NCI-H146 (cell line): ENCODE measurements at regions not wholly inside any gene's neighbourhood (a gene's known extent, or its start where the extent isn't known, plus 50 kb on each side); places are given as distances from the start of the nearest gene placed in this dataset.

ENCODE experiments used
- DNase-seq: peaks from one replicate; lab custom pipeline; 2025; lab: John Stamatoyannopoulos, UW

DNA sequence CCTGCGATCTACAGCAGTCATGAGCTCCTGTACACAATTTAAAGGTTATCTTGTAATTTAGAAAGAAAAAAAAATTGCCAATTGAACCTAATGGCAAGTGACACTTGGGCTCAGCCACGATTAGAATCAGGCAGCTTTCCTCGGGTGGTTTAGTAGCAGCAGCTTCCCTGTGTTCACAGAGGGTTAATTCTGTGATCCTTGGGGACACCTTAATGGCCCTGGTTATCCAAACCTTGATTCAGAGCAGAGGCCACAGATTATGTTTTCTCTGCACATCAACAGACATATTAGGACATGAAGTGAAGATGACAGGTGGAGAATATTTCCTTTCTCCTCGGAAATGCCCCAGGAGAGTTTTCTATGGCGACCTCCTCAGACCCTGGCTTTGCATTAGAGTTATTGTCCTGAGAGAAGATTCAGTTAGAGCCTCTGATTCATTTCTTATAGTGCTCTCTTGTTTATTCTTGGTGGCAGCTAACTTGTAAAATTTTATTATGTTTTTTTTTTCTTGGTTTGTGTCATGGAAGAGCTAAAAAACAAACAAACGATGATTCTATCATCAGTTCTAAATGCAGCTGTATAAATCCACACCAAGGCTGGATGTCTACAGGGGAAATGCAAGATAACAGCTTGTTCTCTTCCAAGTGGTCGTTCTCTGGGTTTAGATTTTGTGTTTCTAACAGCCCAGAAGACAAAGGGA, 351.2 kb upstream of the DYNLRB2 start:
- no peak for DNase-seq

DNA sequence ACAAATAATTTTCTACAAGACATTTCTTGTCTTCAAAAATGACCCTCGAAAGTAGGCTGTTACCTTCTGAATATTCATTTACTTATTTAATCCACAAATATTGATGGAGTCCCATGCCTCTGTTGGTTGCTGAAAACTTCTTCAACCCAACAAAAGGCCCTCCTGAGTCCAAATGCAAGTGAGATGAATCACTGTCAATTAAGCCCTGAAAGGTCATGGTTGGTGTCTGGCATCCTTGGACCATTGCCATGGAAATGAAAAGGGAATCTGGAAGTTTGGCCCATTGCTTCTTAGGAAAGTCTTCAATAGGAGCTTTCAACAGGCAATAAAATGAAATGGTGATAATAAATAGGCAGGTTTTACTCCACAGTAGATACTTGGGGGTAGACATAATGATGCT, 364.7 kb upstream of the DYNLRB2 start:
- no peak for DNase-seq

DNA sequence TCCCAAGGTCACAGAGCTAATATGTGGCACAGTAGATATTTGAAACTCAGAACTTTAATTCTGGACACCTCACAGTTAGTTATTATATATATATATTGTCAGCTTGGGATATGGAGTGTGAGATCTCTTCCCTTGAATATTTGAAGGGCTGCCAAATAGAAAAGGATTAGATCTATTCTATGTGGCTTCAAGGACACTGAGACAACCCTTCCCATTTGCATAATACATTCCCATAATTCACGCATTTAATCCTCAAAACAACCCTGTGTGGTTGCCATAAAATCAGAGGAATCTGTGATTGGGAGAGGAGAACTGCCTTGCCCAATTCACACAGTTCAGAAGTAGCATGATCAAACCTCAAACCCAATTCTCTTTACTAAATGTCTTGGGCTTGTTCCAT, 365.8 kb upstream of the DYNLRB2 start:
- no peak for DNase-seq

DNA sequence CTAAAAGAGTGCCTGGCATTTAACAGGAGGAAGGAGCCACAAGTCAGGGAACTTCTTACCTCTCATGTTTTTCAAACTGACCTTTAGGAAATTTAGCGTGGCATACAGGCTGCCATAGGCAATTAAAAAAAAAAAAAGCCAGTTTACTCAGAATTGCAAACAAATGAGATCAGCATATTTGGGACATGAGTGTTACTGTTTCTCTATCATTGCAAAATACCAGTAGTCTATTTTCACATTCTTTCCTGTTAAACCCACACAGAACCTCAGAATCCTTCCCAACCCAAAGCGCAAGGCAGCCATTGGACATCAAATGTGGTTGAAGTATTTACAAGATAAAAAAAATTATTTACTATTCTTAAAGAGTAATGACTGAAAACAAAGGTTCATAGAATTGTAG, 366.4 kb upstream of the DYNLRB2 start:
- no peak for DNase-seq

DNA sequence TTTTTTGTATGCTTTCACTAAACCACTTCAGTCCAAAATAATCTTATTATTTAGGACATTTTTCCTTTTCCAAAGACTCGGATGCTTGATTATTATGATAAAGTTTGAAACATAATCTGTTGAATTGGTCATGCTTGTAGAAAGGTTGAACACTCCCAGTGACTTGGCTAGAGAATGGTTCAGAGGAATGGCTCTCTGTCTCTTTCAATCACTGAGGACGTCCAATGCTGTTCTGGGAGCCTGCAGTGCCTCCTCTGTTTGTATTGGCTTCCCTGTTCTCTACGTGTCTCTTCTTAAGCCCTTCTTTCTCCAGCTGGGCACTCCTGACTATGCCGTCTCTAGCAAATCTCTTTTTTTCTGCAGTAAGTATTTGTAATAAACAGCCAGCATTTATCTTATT, 369.0 kb upstream of the DYNLRB2 start:
- DNase-seq = no peak

DNA sequence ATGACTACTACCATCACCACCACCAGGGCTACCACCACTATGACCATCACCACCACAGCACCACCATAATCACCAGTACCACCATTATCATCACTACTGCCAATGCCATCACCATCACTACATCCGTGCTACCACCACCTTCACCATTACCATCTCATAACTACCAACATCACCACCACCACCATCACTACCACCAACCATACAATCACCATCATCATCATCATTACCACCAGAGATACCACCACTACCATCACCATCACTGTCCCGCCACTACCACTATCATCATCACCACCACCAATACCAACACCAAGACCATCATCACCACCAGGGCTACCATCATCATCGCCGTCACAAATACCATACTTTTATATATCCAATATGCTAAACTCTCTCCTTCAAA, 369.6 kb upstream of the DYNLRB2 start:
- no peak for DNase-seq

DNA sequence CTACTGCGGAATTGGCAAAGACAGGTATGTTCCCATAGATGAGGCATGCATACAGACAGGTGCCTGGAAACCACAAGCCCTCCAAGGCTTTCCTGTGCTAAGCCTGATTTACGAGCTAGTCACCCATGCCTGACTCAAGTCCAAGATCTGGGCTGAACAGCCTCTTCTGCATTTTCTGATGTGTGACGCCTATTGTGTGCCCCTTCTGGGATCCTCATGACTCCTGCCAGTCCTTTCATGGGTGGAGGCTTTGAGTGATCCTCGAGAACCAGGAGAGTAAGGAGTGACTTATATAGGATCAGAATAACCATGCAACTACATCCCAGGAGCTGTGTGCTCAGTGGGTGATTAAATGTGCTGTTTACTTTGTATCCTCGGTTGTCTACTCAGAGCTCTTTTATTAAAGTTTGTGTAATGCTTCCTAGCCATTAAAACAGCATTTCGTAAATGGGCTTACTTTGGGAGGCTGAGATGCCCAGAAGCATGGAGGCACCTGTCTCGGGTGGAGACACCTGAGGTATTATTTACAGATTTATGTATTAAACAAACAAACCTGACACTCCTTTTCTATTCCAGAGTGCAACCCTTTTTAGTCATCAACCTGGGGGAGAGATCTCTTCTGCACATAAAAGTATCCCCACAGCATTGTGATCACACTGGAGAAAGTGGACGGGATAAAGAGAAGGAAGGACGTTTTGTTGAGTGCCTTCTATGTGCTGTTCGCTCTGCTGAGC, 373.0 kb upstream of the DYNLRB2 start:
- DNase-seq = no peak

DNA sequence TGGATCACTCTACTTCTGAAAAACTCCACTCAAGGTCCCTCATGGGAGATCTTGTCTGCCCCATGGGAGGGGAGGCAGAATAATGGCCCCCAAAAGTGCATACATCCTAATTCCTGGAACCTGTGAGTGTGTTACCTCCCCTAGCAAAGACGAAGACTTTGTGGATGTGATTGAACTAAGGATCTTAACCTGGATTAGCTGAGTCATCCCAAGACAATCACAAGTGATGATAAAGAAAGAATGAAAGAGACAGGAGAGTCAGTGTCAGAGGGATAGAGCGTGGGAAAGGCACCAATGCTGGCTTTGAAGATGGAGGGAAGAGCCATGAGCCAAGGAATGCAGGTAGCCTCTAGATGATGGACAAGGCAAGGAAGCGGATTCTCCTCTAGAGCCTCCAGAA, 374.7 kb upstream of the DYNLRB2 start:
- no peak for DNase-seq

DNA sequence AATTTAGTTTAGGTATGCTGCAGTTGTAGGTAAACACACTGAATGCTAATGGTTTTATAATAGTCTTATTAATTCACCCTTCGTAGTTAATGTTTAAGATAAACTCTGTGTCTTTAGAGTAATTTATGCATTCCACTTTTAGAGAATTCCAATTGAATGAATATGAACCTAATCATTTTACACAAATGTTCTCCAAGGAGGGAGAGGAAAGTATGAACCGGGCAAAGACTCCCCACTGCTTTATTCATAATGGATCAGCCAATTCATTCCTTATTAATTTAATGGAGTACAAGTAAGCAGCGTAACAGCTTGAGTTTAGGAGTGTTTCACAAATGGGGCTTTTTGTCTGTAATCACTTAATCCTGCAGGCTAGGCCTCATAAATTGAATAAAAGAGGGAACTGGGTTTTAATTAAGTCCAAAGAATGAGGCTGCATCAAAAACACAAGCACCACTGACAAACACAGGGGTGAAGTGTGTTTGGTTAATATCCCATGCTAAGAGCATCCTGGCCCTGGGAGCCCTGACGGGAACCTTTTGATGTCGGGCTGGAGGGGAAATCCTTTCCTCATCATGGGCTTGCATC, 375.7 kb upstream of the DYNLRB2 start:
- DNase-seq = no peak

DNA sequence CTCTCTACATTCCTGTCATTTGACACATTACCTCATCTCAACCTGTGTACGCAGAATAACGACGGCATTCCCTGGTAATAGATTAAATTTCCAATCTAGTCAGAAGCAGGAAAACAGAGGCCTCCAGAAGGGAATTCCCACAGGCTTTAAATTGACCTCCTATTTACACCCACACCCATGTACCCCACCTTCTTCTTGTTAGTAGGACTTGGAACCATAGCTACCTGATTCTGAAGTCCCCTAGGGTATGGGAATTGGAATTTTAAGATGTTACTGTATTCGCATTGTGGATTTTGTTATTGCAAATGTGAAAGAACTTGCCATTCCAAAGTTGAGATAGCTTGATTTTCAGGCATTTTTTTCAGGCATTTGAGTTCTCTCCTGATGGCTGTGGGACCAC, 377.5 kb upstream of the DYNLRB2 start:
- no peak for DNase-seq

DNA sequence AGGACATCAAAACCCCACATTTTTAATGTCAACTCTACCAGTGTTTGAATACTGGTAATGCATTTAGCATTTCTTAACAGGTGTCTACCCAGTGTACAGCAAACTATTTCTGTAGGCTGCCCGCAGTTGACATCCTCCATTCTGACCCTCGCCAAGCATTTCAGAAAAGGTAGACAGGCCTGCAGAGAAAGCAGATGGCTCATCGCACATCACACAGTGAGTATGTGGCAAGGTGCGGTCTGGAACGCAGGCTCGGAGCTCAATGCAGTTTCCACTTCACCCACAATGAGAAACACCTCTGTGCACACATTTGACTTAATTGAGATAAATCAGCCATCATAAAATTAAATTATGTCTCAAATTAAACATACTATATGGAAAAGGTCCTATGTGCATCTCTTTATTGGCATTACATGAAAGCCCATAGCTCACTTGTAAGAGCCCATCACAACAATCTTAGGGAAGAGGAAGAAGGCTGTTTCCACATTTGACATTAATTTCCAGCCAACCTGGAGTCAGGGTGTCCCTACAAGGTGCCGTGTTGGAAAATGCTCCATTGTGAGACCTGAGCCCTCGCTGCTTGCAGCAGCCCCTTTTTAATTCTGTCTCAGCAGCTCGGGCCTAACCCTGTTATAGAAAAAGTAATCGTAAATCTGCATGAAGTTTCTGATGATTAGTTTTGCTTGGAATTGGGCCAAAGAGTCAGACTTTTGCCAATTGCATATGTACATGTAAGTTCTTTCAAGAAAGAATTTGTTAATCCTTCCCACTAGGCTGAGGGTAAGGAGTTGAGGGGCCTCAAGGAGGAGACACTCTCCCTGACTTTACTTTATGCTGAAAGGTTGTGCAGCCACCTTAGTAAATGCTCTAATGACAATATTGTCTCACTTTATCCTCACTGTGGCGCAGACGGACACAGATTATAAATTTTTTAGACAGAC, 378.7 kb upstream of the DYNLRB2 start:
- no peak for DNase-seq

DNA sequence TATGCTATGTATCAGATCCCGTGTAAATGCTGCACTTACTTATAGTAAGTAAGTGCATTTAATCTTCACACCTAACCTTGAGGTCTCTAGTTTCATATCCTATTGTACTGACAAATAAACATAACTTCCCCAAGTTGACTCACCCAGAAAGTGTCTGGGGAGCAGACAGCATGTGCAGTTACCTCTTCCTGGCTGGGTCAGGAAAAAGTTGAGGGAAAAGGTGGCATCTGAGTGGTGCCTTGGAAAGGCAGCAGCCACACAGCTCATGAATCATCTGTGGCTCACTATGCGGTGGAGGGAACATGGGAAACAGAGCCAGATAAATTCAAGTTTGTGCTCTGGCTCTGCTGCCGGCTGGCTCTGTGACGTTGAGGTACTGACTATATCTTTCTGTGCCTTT, 382.0 kb upstream of the DYNLRB2 start:
- DNase-seq = no peak

DNA sequence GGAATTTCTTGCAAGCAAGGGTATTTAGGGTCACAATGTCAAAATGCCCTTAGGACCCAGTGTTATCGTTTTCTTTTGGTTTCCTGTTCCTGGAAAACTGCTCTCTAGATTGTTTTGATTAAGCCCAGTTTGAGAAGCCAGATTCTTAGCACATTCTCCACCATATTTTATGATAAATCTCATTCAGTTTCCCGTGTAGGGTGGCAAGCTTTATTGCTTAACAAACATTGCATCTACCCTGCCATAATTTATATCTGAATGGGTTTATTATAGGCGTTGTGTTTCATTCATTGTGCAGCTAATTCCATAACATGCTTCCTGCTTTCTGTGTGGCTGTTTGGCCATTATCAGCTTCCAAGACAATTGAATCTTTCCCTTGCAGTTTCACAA, 389.1 kb upstream of the DYNLRB2 start:
- DNase-seq = no peak

DNA sequence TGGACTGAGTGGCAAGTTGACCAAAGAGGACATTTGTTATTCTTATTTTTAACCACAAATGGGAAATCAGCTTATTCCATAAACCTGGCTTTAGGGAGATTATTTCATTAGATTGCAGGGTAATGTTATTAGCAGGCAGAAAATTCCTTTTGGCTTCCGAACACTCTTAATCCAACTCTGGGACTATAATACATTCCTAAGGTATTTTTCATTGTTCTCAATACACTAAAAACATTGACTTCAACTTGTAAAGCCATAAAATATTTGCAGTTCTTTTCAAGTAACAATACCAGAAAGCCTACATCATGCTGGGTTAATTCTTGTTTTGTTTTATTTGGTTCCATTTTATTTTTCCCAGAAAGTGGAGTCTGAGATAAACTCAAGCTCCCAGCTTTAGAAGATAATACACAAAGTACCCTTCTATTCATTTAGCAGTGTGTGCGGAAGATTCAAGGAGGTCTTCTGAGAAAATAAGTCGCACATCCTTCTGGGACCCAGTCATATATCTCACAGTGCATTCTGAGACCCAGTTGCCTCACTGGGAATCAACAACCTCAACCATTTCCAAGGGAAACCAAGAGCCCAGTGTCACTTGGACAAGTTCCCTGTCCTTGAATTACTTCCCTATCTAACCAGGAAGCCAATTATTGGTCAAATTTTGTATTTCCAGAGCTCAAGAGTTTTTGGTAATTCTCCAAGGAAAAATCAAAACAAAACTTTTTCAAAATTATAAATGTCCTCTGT, 389.6 kb upstream of the DYNLRB2 start:
- DNase-seq = no peak

DNA sequence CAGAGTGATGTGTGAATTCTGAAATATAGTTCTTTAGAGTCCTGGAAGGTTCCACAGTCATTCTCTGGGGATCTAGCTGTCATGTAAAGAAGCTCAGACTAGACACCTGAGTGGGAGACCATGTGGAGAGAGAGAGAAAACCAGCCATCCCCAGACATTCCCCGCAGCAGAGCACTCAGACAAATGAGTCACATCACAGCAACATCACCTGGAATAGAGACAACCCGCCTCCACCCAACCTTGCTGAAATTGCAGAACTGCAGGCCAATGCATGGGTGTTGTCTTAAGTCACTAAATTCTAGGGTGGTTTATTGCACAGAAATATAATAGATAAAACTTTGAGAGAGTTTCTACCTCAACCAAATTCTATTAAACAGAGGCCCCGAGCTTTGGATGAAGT, 392.0 kb upstream of the DYNLRB2 start:
- no peak for DNase-seq

DNA sequence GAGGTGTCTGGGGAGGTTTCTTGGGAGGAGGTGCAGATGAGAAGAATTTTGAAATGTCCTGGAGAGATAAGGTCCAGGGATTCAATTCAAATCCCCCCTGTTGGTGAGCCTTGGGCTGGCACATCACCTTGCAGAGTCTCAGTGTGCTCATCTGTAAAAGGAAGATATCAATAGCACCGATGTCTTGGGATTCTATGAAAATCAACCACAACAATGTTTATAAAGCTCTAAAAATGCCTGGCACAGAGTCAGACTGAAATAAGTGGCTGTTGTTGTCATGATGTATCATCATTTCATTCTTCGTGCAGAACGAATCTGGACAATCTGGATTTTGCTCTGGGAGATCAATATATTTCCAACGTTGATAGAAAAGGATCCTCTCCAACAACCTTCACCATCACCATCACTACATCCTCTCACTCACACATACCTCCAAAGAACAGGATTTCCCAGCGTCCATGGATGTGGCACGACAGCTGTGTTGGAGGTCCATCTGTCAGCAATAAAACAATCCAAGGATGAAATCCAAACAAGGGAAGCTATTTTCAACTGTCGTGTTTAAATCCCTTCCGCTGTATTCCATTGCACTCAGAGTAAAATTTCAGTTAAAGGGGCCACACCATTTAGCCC, 393.7 kb upstream of the DYNLRB2 start:
- DNase-seq = no peak

DNA sequence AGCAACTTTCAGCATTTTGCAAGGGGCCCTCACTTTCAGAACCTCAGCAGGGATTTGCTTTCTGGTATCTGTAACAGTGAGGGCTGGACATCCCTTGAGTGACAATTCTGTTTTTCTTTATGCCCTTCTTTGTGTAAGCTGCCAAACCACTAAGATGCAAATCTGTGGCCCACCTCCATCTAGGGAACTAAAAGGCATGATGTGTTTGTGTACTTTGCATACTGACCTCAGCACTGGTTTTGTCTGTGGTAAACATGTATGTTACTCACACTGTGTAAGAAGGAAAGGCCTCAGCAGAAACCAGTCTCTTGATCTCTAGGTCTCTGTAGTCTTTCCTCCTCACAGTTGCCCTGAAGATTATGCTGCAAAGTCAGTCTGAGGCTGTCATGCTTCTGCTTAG, 396.6 kb upstream of the DYNLRB2 start:
- DNase-seq = no peak

DNA sequence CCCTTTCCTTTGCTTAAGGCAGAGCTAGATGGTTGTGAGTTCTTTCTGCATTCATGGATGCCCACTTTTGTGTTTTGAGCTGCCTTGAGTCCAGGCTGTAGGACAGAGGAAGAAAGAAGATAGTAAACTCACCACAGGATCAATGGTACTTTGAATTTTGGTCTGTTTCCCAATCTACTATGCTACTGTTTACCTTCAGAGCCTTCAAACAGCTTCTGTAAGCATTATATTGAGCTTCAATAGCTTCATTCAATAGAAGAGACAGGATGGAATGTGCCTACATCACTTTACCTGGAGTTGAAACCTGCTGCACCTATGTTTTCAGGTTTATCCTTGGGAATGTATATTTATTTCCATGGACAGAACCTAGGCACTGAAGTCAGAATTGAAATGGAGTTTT, 397.9 kb upstream of the DYNLRB2 start:
- no peak for DNase-seq

DNA sequence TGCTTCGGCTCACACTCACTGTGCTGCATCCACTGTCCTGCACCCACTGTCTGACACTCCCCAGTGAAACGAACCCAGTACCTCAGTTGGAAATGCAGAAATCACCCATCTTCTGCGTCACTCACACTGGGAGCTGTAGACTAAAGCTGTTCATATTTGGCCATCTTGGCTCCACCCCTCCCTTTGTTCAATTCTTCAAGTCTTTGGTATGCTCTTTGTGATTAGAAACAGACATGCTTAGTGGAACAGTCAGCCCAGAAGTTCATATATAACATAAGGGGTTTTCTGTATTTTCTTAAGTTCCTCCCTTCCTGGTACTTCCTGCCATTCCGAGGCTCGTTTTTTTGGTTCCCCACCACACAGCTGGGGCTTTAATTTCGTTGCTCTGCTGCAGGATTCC, 398.5 kb upstream of the DYNLRB2 start:
- no peak for DNase-seq

DNA sequence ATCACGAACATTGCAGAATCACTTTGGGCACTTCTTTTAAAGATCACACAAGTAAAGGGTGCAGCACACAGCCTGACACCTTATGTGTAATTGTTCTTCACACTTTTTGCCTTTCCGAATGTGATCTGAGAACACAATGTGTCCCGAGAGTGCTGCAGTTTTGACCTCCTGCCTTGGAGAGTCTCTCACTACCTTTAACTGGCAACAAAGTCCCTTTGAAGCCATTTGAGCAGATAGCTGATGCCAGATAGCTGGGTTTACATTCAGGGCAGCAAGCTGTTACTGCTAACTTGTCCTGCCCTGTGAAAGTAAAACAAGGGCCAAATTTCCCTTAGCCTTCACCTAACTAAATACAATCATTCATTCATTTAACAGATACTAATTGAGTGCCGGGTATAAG, 411.0 kb upstream of the DYNLRB2 start:
- no peak for DNase-seq

DNA sequence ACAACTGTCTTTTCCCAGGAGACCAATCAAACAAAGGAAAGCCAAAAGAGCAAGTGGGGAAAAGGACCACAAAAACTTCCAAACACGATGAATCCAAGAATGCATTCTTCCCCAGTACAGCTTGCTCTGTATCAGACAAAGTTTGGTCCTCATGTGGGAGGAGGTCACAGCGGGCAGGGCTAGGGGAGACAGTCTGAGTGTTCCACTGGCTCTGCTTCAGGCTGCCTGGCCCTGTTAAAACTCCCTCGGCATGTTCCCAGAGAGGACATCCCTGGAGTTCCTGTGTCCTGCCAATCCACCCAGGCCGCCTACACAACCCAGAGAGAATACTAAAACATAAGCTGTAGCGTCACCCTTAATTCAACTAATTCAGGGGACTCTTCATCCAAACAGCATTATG, 415.1 kb upstream of the DYNLRB2 start:
- no peak for DNase-seq
